Fibroblast of mammary gland (primary cell): ENCODE measurements at regions not wholly inside any gene's neighbourhood (a gene's known extent, or its start where the extent isn't known, plus 50 kb on each side); places are given as distances from the start of the nearest gene placed in this dataset.

Source experiments
- DNase-seq: peaks from one replicate; pipeline ENCODE4 v3.0.0-alpha.2; 2010; ENCODE audit warnings: low read depth
- H3K4me3 ChIP-seq: 2 replicates; pipeline ENCODE4 v1.5.1; 2011; ENCODE audit warnings: low read depth, mild to moderate bottlenecking, low read length, moderate library complexity; ENCODE audit not compliant: control insufficient read depth
- TF ChIP-seq, protein P1 (sequence below): conservative IDR thresholded peaks from 2 replicates; pipeline ENCODE4 v1.5.1; 2011; ENCODE audit warnings: low read depth, low read length, inconsistent platforms; ENCODE audit not compliant: control insufficient read depth, insufficient read depth

- H3K4me3 ChIP-seq, result no peak overlapping the region
- TF ChIP-seq, protein P1, sequence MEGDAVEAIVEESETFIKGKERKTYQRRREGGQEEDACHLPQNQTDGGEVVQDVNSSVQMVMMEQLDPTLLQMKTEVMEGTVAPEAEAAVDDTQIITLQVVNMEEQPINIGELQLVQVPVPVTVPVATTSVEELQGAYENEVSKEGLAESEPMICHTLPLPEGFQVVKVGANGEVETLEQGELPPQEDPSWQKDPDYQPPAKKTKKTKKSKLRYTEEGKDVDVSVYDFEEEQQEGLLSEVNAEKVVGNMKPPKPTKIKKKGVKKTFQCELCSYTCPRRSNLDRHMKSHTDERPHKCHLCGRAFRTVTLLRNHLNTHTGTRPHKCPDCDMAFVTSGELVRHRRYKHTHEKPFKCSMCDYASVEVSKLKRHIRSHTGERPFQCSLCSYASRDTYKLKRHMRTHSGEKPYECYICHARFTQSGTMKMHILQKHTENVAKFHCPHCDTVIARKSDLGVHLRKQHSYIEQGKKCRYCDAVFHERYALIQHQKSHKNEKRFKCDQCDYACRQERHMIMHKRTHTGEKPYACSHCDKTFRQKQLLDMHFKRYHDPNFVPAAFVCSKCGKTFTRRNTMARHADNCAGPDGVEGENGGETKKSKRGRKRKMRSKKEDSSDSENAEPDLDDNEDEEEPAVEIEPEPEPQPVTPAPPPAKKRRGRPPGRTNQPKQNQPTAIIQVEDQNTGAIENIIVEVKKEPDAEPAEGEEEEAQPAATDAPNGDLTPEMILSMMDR, result no peak
- DNase-seq, result no peak
Observed at GRCh38 chr17:77696151-77696720, 262.3 kb upstream of the TNRC6C start.

- DNase-seq, result no peak
- TF ChIP-seq, protein P1, result no peak
Observed at GRCh38 chr17:77696721-77697460, 261.6 kb upstream of the TNRC6C start.

GRCh38 chr17:77697480-77698400, 260.8 kb upstream of the TNRC6C start:
- DNase-seq, result no peak
- no peak overlapping the region for H3K4me3 ChIP-seq
- TF ChIP-seq, protein P1, result no peak

More at GRCh38 chr17:77696721-77697460, 261.6 kb upstream of the TNRC6C start:
- no peak overlapping the region for H3K4me3 ChIP-seq

GRCh38 chr17:77698903-77699623, 259.4 kb upstream of the TNRC6C start:
- TF ChIP-seq, protein P1, result no peak
- no peak for DNase-seq
- H3K4me3 ChIP-seq, result no peak overlapping the region

- DNase-seq, result no peak
- no peak overlapping the region for H3K4me3 ChIP-seq
- TF ChIP-seq, protein P1, result no peak
Observed at GRCh38 chr17:77700165-77700881, 258.2 kb upstream of the TNRC6C start.
